SK-N-SH (cell line): ENCODE measurements at regions not wholly inside any gene's neighbourhood (a gene's known extent, or its start where the extent isn't known, plus 50 kb on each side); places are given as distances from the start of the nearest gene placed in this dataset.

Experiments
- CTCF ChIA-PET: fragments of 300-600, 350-600 bp; formaldehyde crosslinking; extraction: SDS; loops from one replicate; lab custom pipeline; 2021; lab: Yijun Ruan, JAX
- POLR2A ChIA-PET: fragments of 350-600 bp; sonication (Branson Sonifier 250); formaldehyde crosslinking; extraction: SDS; loops from one replicate; lab custom pipeline; 2020; ENCODE audit warnings: antibody characterized with exemption, inconsistent platforms; lab: Yijun Ruan, JAX
- DNase-seq: peaks from one replicate; pipeline ENCODE4 v3.0.0; 2012
- H2AFZ ChIP-seq: fragments of 200-600 bp; sonication (generic); 2 replicates; pipeline ENCODE4 v1.8.1; 2016; ENCODE audit warnings: antibody characterized with exemption, mild to moderate bottlenecking, low read depth
- H3F3A ChIP-seq: fragments of 200-600 bp; sonication (generic); replicated peaks from 2 replicates; pipeline ENCODE3; 2016; ENCODE audit warnings: antibody characterized with exemption, mild to moderate bottlenecking; ENCODE audit not compliant: insufficient read depth
- H3K27ac ChIP-seq, 2 experiments: fragments of 200-500 bp in 1 of 2; fragments of 200-600 bp in 1 of 2; sonication (Bioruptor generic) in 1 of 2; sonication (generic), shearing (Covaris generic) in 1 of 2; 2 replicates each; pipeline versions ENCODE4 v1.5.1 to v1.6.1; 2014 to 2016; ENCODE audit warnings: low read depth in 2 of 2, inconsistent platforms in 1 of 2, low read length in 1 of 2, mild to moderate bottlenecking in 1 of 2, mixed read lengths in 1 of 2
- H3K27me3 ChIP-seq: fragments of 200-600 bp; sonication (generic), shearing (Covaris generic); 2 replicates; pipeline ENCODE4 v1.6.1; 2016; ENCODE audit warnings: mixed run types; ENCODE audit not compliant: insufficient read depth
- H3K36me3 ChIP-seq, 2 experiments: fragments of 200-500 bp in 1 of 2; fragments of 200-600 bp in 1 of 2; sonication (Bioruptor generic) in 1 of 2; sonication (generic) in 1 of 2; replicated peaks in 1 of 2; 2 replicates each; pipeline versions ENCODE3 to v1.5.1; 2014 to 2016; ENCODE audit warnings: low read length in 1 of 2, mild to moderate bottlenecking in 1 of 2; ENCODE audit not compliant: insufficient read depth in 2 of 2, control insufficient read depth in 1 of 2
- H3K4me1 ChIP-seq, 2 experiments: fragments of 200-500 bp in 1 of 2; fragments of 200-600 bp in 1 of 2; sonication (Bioruptor generic) in 1 of 2; sonication (generic), shearing (Covaris generic) in 1 of 2; 2 replicates each; pipeline versions ENCODE4 v1.5.1 to v1.6.1; 2014 to 2016; ENCODE audit warnings: low read depth in 1 of 2, low read length in 1 of 2, mixed run types in 1 of 2; ENCODE audit not compliant: insufficient read depth in 2 of 2, control insufficient read depth in 1 of 2
- H3K4me2 ChIP-seq: fragments of 200-600 bp; sonication (generic), shearing (Covaris generic); 2 replicates; pipeline ENCODE4 v1.6.1; 2017; ENCODE audit warnings: mixed run types
- H3K4me3 ChIP-seq, 2 experiments: fragments of 200-500 bp in 1 of 2; fragments of 200-600 bp in 1 of 2; sonication (Bioruptor generic) in 1 of 2; sonication (generic), shearing (Covaris generic) in 1 of 2; 2 replicates each; pipeline versions ENCODE4 v1.5.1 to v1.8.1; 2014 to 2016; ENCODE audit warnings: low read depth in 2 of 2, inconsistent platforms in 1 of 2, low read length in 1 of 2, mild to moderate bottlenecking in 1 of 2, mixed read lengths in 1 of 2, moderate library complexity in 1 of 2
- H3K79me2 ChIP-seq: fragments of 200-600 bp; sonication (generic); 2 replicates; pipeline ENCODE4 v1.8.1; 2017; ENCODE audit warnings: mild to moderate bottlenecking; ENCODE audit not compliant: insufficient read depth
- H3K9ac ChIP-seq: fragments of 200-600 bp; sonication (generic); 2 replicates; pipeline ENCODE4 v1.6.1; 2017; ENCODE audit warnings: mixed run types
- H3K9me2 ChIP-seq: fragments of 200-600 bp; sonication (generic); 2 replicates; pipeline ENCODE4 v1.6.1; 2017; ENCODE audit warnings: mixed run types
- H3K9me3 ChIP-seq: fragments of 200-600 bp; sonication (generic); 2 replicates; pipeline ENCODE4 v1.6.1; 2017; ENCODE audit warnings: mixed run types, mild to moderate bottlenecking, moderate library complexity
- H4K20me1 ChIP-seq: fragments of 200-600 bp; sonication (generic); 2 replicates; pipeline ENCODE4 v1.6.1; 2017; ENCODE audit warnings: mild to moderate bottlenecking, mixed run types; ENCODE audit not compliant: insufficient read depth
- EZH2phosphoT487 ChIP-seq: fragments of 200-600 bp; sonication (generic); IDR thresholded peaks from 2 replicates; pipeline ENCODE4 v1.6.1; 2017; ENCODE audit warnings: low read depth, mixed run types, mild to moderate bottlenecking, antibody characterized with exemption, moderate library complexity, borderline replicate concordance
- FOSL2 ChIP-seq: IDR thresholded peaks from 2 replicates; pipeline ENCODE4 v1.4.0; 2012; ENCODE audit warnings: low read depth, mild to moderate bottlenecking, moderate library complexity, borderline replicate concordance
- FOXM1 ChIP-seq: IDR thresholded peaks from 2 replicates; pipeline ENCODE4 v1.4.0; 2012; ENCODE audit warnings: low read depth, mild to moderate bottlenecking
- GATA2 ChIP-seq: sonication (generic); formaldehyde crosslinking; IDR thresholded peaks from 2 replicates; pipeline ENCODE4 v1.5.0; 2020; ENCODE audit warnings: mild to moderate bottlenecking, missing genetic modification reagents
- IRF3 ChIP-seq: fragments of 150-350 bp; IDR thresholded peaks from 2 replicates; pipeline ENCODE4 v1.6.1; 2016; ENCODE audit warnings: mild to moderate bottlenecking, low read depth, low read length
- JUND ChIP-seq: IDR thresholded peaks from 2 replicates; pipeline ENCODE4 v1.4.0; 2012
- MXI1 ChIP-seq: IDR thresholded peaks from 2 replicates; pipeline ENCODE4 v1.6.1; 2012; ENCODE audit warnings: mild to moderate bottlenecking, low read depth, low read length, improper control_type of control experiment
- NRF1 ChIP-seq: IDR thresholded peaks from 2 replicates; pipeline ENCODE4 v1.6.1; 2012; ENCODE audit warnings: low read depth, mild to moderate bottlenecking, low read length
- PBX3 ChIP-seq: IDR thresholded peaks from 2 replicates; pipeline ENCODE4; 2012
- RFX5 ChIP-seq: IDR thresholded peaks from 2 replicates; pipeline ENCODE4 v1.6.1; 2012; ENCODE audit warnings: mild to moderate bottlenecking, improper control_type of control experiment, low read length
- SMC3 ChIP-seq: IDR thresholded peaks from 2 replicates; pipeline ENCODE4 v1.6.1; 2012; ENCODE audit warnings: low read depth, low read length, improper control_type of control experiment
- TAF1 ChIP-seq: IDR thresholded peaks from 2 replicates; pipeline ENCODE4 v1.6.1; 2012; ENCODE audit warnings: low read depth, mild to moderate bottlenecking, low read length, moderate library complexity, borderline replicate concordance
- ZBTB33 ChIP-seq: IDR thresholded peaks from 2 replicates; pipeline ENCODE4 v1.4.0; 2012; ENCODE audit warnings: low read depth, borderline replicate concordance
- WGBS: methylation state at CpG from one replicate; pipeline ENCODE4 v1.1.6; 2017; ENCODE audit warnings: low lambda C conversion rate; 5-methylcytosine and 5-hydroxymethylcytosine counted together
- TF ChIP-seq, protein P1 (sequence below): fragments of 150-350 bp; IDR thresholded peaks from 2 replicates; pipeline ENCODE4 v1.6.1; 2017; ENCODE audit warnings: antibody characterized with exemption, low read length, low read depth, borderline replicate concordance
- TF ChIP-seq, protein P2 (sequence below): IDR thresholded peaks from 2 replicates; pipeline ENCODE4 v1.4.0; 2012; ENCODE audit warnings: low read depth, borderline replicate concordance

DNA sequence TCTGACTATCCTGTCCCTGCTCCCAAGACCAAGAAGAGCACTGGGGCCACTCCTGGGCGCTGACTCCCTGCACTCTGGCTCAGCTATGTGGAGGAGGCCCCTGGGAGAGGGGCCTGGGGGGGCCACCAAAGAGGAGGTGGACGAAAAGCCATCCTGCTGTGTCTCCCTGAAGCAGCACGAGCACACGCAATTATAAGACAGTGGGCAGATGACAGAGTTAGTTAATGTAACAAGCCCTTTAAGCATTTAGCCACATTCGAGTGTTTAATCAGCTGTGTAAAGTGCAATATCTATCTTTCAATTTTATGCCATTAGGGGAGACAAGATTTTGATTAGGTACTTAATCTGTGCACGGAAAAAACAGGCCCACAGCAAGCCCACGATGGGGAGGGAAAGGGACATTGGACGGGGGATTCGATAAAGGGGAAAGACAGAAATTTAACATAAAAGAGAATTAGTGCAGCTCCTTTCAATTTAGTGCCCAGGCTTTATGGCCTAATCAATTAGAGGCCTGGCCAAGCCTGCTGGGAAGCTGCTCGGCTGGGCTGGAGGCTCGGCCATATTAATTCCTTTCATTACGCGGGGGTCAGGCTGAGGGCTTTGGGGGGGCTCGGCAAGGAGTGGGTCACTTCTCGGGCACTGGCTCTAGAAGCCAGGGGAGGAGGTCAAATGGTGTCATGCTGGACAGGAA, 286.2 kb downstream of the DHX35 start:
- CTCF ChIA-PET: interaction anchor here (1.0 to 1.4 kb wide), 3 partner anchors 16 to 34 kb away, joined by 5 to 7 read pairs (median 6); no protein-coding TSS in a partner anchor
- WGBS: 33% methylated on average over 15 of the region's 15 CpGs
- H3K9me3 ChIP-seq: no peaks in the 10 kb centered on the region
- H3K79me2 ChIP-seq: no peaks in the 10 kb centered on the region
- H3F3A ChIP-seq: no peaks in the 10 kb centered on the region
- no peaks in the 10 kb centered on the region for H3K36me3 ChIP-seq
- TF ChIP-seq PBX3 (no peak), JUND (no peak), GATA2 (CRISPR knock-in tag) (no peak), ZBTB33 (no peak), TAF1 (no peak), SMC3 (no peak)
- TF ChIP-seq, protein P1, sequence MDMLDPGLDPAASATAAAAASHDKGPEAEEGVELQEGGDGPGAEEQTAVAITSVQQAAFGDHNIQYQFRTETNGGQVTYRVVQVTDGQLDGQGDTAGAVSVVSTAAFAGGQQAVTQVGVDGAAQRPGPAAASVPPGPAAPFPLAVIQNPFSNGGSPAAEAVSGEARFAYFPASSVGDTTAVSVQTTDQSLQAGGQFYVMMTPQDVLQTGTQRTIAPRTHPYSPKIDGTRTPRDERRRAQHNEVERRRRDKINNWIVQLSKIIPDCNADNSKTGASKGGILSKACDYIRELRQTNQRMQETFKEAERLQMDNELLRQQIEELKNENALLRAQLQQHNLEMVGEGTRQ: no peak
- TF ChIP-seq, all 33 proteins: peak for 0
- Histone ChIP-seq H3K4me1 (peaks cover 0 to 10% of the 10 kb centered on the region in 2 experiments; a peak in 1 of 4 replicates), H3K4me3 (no peak overlapping the region), H3K27ac (no peak overlapping the region; a peak in 1 of 4 replicates), H4K20me1 (no peaks in the 10 kb centered on the region), H3K9me2 (no peaks in the 10 kb centered on the region), H3K9ac (no peak overlapping the region), H3K4me2 (no peak overlapping the region), H2AFZ (no peak overlapping the region), H3K27me3 (no peaks in the 10 kb centered on the region)
- no peak for DNase-seq
- POLR2A ChIA-PET: no interaction called here

- Histone ChIP-seq H3K79me2 (no peaks in the 10 kb centered on the region), H3K27ac (no peak overlapping the region), H3F3A (no peaks in the 10 kb centered on the region), H3K9ac (no peak overlapping the region), H3K27me3 (no peaks in the 10 kb centered on the region), H3K9me2 (no peaks in the 10 kb centered on the region), H3K4me3 (no peak overlapping the region), H3K36me3 (no peaks in the 10 kb centered on the region), H2AFZ (no peak overlapping the region), H3K9me3 (no peaks in the 10 kb centered on the region), H3K4me2 (no peak overlapping the region), H4K20me1 (no peaks in the 10 kb centered on the region), H3K4me1 (peaks cover 0 to 7% of the 10 kb centered on the region in 2 experiments; a peak in 1 of 4 replicates)
- CTCF ChIA-PET: interaction anchor here (1.0 to 2.1 kb wide), 5 partner anchors 12 to 628 kb away, joined by 3 to 5 read pairs (median 3); no protein-coding TSS in a partner anchor
- POLR2A ChIA-PET: interaction anchor here (0.6 kb wide), 1 partner anchor 1029 kb away, joined by 3 read pairs; no protein-coding TSS in a partner anchor
- DNase-seq: no peak
- 27% methylated on average over 4 of the region's 4 CpGs for WGBS
- TF ChIP-seq EZH2phosphoT487 (no peak), JUND (no peak), RFX5 (no peak), MXI1 (no peak), FOSL2 (no peak), ZBTB33 (no peak), NRF1 (no peak), IRF3 (no peak), GATA2 (CRISPR knock-in tag) (no peak), FOXM1 (no peak)
- TF ChIP-seq, protein P1: no peak
- TF ChIP-seq, protein P2, sequence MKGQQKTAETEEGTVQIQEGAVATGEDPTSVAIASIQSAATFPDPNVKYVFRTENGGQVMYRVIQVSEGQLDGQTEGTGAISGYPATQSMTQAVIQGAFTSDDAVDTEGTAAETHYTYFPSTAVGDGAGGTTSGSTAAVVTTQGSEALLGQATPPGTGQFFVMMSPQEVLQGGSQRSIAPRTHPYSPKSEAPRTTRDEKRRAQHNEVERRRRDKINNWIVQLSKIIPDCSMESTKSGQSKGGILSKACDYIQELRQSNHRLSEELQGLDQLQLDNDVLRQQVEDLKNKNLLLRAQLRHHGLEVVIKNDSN: no peak
Observed at GRCh38 chr20:39246436-39246835, 284.3 kb downstream of the DHX35 start.
